ENCODE measurements at regions not wholly inside any gene's neighbourhood (a gene's known extent, or its start where the extent isn't known, plus 50 kb on each side); places are given as distances from the start of the nearest gene placed in this dataset.

- TF ChIP-seq POLR2A (IDR thresholded peaks at IDR 0.05) (no peak), EP300 (IDR thresholded peaks at IDR 0.05) (no peak)
- TF ChIP-seq, protein P1, sequence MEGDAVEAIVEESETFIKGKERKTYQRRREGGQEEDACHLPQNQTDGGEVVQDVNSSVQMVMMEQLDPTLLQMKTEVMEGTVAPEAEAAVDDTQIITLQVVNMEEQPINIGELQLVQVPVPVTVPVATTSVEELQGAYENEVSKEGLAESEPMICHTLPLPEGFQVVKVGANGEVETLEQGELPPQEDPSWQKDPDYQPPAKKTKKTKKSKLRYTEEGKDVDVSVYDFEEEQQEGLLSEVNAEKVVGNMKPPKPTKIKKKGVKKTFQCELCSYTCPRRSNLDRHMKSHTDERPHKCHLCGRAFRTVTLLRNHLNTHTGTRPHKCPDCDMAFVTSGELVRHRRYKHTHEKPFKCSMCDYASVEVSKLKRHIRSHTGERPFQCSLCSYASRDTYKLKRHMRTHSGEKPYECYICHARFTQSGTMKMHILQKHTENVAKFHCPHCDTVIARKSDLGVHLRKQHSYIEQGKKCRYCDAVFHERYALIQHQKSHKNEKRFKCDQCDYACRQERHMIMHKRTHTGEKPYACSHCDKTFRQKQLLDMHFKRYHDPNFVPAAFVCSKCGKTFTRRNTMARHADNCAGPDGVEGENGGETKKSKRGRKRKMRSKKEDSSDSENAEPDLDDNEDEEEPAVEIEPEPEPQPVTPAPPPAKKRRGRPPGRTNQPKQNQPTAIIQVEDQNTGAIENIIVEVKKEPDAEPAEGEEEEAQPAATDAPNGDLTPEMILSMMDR (IDR thresholded peaks at IDR 0.05): no peak
Observed at GRCh38 chr2:83584672-83585071, 874.4 kb downstream of the SUCLG1 start.

All from ovary (tissue), 3 donors.